ENCODE measurements at regions not wholly inside any gene's neighbourhood (a gene's known extent, or its start where the extent isn't known, plus 50 kb on each side); places are given as distances from the start of the nearest gene placed in this dataset.
A peak's percentile ranks its signal among the peaks of the same experiment; 100 is the strongest.

DNA sequence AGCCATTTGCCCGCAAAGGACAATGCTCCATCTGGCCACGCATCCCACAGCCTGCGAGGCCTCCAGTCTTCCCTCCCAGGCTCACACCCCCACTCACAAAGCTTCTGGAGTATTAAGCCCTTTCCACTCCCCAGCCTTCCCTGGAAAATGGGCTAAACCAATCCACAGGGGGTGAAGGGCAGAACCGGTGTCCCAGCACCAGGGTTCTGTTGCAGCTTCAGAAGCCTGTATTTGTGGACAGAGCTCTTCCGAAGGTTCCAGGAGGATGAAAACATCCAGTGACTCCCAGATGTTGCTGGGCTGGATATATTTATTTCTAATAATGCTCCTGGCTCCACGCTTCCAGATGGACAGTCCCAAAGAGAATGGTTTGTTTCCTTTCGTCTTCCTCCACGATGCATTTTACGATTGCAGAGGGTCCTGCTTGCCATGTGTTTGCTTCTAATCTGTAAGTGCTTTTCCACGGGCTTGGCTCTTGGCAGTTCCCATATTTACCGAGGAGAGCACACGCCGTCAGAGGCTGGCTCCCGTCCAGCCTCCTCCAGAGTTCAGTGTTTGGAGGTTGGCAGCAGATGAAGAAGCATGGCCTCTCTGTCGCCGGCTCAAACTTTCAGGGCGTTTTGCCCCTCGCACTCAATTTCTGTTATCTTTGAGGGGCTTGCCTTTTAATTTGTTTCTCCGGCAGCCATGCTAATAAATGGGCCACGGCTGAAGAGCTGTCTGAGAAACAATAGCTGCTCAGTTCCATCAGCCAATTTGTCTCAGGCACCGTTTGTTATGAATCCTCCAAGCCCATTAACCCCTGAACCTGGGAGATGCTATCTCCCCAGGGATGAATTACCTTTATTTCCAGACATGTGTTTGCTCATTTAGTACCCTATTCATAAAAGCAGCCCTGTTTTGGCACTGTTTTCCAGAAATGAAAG lies 367.9 kb upstream of the PROK2 start:
- DNase-seq, result peak; percentile 78 to 86
- peaks cover 9 to 14% of the 10 kb centered on the region in 2 donors for H3K4me1 ChIP-seq
- no peaks in the 10 kb centered on the region for H3K9me3 ChIP-seq
- no peak for TF ChIP-seq POLR2A (IDR thresholded peaks at IDR 0.05)
- TF ChIP-seq, protein P1, sequence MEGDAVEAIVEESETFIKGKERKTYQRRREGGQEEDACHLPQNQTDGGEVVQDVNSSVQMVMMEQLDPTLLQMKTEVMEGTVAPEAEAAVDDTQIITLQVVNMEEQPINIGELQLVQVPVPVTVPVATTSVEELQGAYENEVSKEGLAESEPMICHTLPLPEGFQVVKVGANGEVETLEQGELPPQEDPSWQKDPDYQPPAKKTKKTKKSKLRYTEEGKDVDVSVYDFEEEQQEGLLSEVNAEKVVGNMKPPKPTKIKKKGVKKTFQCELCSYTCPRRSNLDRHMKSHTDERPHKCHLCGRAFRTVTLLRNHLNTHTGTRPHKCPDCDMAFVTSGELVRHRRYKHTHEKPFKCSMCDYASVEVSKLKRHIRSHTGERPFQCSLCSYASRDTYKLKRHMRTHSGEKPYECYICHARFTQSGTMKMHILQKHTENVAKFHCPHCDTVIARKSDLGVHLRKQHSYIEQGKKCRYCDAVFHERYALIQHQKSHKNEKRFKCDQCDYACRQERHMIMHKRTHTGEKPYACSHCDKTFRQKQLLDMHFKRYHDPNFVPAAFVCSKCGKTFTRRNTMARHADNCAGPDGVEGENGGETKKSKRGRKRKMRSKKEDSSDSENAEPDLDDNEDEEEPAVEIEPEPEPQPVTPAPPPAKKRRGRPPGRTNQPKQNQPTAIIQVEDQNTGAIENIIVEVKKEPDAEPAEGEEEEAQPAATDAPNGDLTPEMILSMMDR (IDR thresholded peaks at IDR 0.05), result no peak
- no peaks in the 10 kb centered on the region for H3K36me3 ChIP-seq
- H3K27me3 ChIP-seq, result no peaks in the 10 kb centered on the region
- H3K4me3 ChIP-seq, result peak overlapping the region; percentile 4 to 5
- H3K27ac ChIP-seq, result peak overlapping the region; percentile 82 to 87
- intact Hi-C loops (cut with DNase I; ENCODE audit: low total_unique reads), result no loop called here

DNA sequence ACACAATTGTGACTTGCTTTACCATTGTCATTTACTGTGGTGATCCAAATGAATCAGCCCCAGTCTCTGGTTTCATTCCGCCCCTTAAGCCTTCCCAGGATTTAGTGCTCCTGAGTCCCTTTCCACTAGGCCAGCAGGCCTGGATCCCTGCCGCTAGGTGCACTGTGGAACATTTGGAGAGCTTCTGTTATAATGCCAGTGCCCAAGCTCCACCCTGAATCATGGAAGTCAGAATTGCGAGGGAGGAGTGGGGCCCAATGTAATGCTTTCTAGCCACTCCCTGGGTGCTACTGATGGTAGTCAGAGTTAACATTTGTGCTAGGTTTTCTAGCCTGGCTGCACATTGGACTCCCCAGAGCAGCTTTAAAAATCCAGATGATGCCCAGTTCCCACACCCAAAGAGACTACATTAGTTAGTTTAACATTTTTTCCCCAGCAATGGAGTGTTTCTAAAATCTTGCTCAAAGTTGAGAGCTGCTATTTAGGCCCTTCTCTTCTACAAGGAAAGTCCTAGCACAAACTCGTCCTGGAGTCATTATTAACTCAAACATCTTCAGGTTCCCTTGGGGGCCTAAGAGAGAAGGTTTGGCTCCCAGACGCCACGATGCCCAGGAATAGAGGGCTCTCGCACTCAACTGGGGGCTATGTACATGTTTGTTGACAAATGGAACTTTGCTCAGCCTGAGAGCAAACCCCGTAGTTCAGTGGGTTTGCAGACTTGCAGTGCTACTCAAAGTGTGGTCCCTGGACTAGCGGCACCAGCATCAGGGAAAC lies 366.7 kb upstream of the PROK2 start:
- TF ChIP-seq, protein P1 (IDR thresholded peaks at IDR 0.05), result no peak
- no peak for TF ChIP-seq POLR2A (IDR thresholded peaks at IDR 0.05)
- Histone ChIP-seq H3K4me1 (peaks cover 9 to 14% of the 10 kb centered on the region in 2 donors), H3K27me3 (no peaks in the 10 kb centered on the region), H3K36me3 (no peaks in the 10 kb centered on the region), H3K27ac (peak overlapping the region; percentile 82 to 87), H3K4me3 (no peak overlapping the region), H3K9me3 (no peaks in the 10 kb centered on the region)
- DNase-seq, result no peak
- intact Hi-C loops (cut with DNase I; ENCODE audit: low total_unique reads), result no loop called here

DNA sequence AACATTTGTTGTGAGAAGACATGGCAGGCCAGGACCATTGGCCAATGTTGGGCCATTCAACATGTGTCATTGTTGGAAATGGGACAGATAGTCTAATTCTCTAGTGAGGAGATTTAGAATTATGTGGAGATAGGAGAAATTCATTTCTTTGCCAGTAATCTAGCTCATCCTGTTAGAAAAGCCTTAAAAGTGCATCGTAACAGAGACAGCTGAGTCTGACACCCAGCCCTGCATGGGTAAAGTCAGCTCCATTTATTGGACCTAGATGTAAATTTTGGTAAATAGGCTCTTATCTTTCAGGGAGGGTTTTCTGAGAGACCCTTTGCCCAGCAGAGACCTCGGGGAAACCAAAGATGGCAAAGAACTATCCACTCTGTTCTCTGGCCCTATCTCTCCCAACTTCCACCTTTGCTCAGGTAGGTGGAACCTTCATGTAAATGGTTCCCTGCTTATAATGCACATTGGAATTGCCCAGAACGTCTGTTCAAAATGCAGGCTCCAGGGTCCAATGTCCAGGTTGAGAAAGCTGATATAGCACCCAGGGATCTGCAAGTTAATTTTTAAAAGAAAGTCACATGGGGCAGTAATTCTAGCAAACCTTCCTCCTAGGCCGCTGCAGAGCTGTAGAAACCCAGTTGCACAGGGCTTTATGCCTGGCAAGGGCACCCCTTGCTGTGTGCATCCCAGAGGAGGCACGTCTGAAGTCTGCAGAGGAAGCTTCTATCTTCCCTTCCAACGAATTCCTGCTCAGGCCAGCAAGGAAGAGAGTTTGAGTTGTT lies 365.9 kb upstream of the PROK2 start:
- Histone ChIP-seq H3K27ac (peak overlapping the region; percentile 82 to 87), H3K9me3 (no peaks in the 10 kb centered on the region), H3K27me3 (no peaks in the 10 kb centered on the region), H3K36me3 (no peaks in the 10 kb centered on the region), H3K4me1 (peaks cover 7 to 9% of the 10 kb centered on the region in 2 donors), H3K4me3 (no peak overlapping the region)
- DNase-seq, result no peak
- intact Hi-C loops (cut with DNase I; ENCODE audit: low total_unique reads), result no loop called here
- no peak for TF ChIP-seq POLR2A (IDR thresholded peaks at IDR 0.05)
- TF ChIP-seq, protein P1 (IDR thresholded peaks at IDR 0.05), result no peak

DNA sequence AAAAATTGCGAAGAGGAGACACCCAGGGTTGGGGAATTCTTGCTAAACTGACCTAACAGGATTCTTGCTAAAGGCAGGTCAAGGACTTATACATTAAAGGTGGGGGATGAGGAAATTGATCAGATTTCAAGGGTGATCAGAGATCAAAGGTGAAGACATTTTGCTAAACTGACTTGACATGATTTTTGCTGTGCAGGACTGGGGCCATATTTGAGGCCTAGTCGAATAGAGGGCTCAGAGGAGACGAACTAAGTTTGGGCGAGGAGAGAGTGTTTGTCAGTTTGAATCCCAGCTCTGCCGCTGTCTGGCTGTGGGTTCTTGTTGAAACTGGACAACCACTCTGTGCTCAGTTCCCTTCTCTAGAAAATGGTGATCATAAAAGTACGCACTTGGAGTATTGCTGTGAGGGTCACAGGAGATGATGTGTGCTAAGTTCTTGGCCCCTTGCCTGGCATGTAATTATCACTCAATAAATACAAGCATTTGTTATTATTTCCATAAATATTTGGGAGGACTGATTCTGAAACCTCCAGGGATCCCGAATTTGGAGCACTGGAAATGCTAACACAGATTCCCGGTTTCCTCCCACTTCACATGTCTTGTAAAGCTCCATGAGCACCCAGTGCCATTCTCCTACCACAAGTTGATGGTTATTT lies 364.8 kb upstream of the PROK2 start:
- Histone ChIP-seq H3K9me3 (no peaks in the 10 kb centered on the region), H3K27ac (no peak overlapping the region), H3K4me1 (peaks cover 5 to 9% of the 10 kb centered on the region in 2 donors), H3K27me3 (no peaks in the 10 kb centered on the region), H3K4me3 (no peak overlapping the region), H3K36me3 (no peaks in the 10 kb centered on the region)
- intact Hi-C loops (cut with DNase I; ENCODE audit: low total_unique reads), result no loop called here
- DNase-seq, result no peak
- no peak for TF ChIP-seq POLR2A (IDR thresholded peaks at IDR 0.05)
- TF ChIP-seq, protein P1 (IDR thresholded peaks at IDR 0.05), result no peak
